Heart right ventricle (tissue), 16 donors: ENCODE measurements at regions not wholly inside any gene's neighbourhood (a gene's known extent, or its start where the extent isn't known, plus 50 kb on each side); places are given as distances from the start of the nearest gene placed in this dataset.

Experiments used
- ATAC-seq, 8 donors: fragments of 200-7000 bp; cut with Tn5 transposase; one replicate each; pipeline ENCODE4 v1.9.1; 2020; ENCODE audit warnings: mild to moderate bottlenecking in 8 of 8, moderate library complexity in 8 of 8, moderate number of reproducible peaks in 1 of 8
- DNase-seq, 2 donors: peaks; one replicate each; pipeline ENCODE4 v3.0.0-alpha.2; 2020
- H3K27ac ChIP-seq, 10 donors: fragments of 200-600 bp; sonication (generic) in 2 of 10; one replicate each; pipeline versions ENCODE4 v1.5.0 to v1.8.0; 2020 to 2022; ENCODE audit warnings: mild to moderate bottlenecking in 3 of 10
- H3K27me3 ChIP-seq, 7 donors: fragments of 200-600 bp; one replicate each; pipeline ENCODE4 v1.8.0; 2021 to 2022; ENCODE audit warnings: mild to moderate bottlenecking in 2 of 7
- H3K36me3 ChIP-seq, 9 donors: fragments of 200-600 bp; sonication (generic) in 1 of 9; one replicate each; pipeline versions ENCODE4 v1.5.0 to v1.8.0; 2020 to 2022; ENCODE audit warnings: mild to moderate bottlenecking in 2 of 9
- H3K4me1 ChIP-seq, 9 donors: fragments of 200-600 bp; sonication (generic) in 1 of 9; one replicate each; pipeline versions ENCODE4 v1.5.0 to v1.8.0; 2020 to 2022; ENCODE audit warnings: mild to moderate bottlenecking in 4 of 9
- H3K4me3 ChIP-seq, 10 donors: fragments of 200-600 bp; sonication (generic) in 2 of 10; one replicate each; pipeline versions ENCODE4 v1.5.0 to v1.8.0; 2020 to 2022; ENCODE audit warnings: mild to moderate bottlenecking in 7 of 10, moderate library complexity in 2 of 10
- H3K9me3 ChIP-seq, 11 donors: fragments of 200-600 bp in 10 of 11; sonication (generic) in 2 of 11; one replicate each; pipeline versions ENCODE4 v1.5.0 to v1.8.0; 2013 to 2022; ENCODE audit warnings: mild to moderate bottlenecking in 2 of 11, control low read depth in 1 of 11, moderate library complexity in 1 of 11
- CTCF ChIP-seq, 9 donors: fragments of 200-600 bp; sonication (generic) in 2 of 9; IDR thresholded peaks; one replicate each; pipeline versions ENCODE4 v1.5.0 to v1.8.0; 2021 to 2022; ENCODE audit warnings: antibody characterized with exemption in 9 of 9, mild to moderate bottlenecking in 5 of 9, moderate library complexity in 1 of 9
- WGBS, 2 donors: extraction: QIAGEN DNeasy Blood & Tissue Kit; methylation state at CpG; one replicate each; pipeline ENCODE4 v1.1.7; 2013; ENCODE audit warnings: inconsistent platforms in 1 of 2; 5-methylcytosine and 5-hydroxymethylcytosine counted together
- intact Hi-C, 10 donors: fragments of 100-400 bp; cut with DNase I; formaldehyde crosslinking; loops; one replicate each; pipeline versions ENCODE4 v1.11.1 to v1.14.2; 2022
- donor health status: Arrhythmogenic right ventricular cardiomyopathy.
- donor health status: ischemic (EF 13 %, LVEDD 7.1; RV severe dilation, severe dysfunction).
- donor health status: healthy with polysubstance abuse.
- donor health status: DM: no; HTN: yes; CAD: no.
- donor health status: DM: no; HTN: no; CAD: no.
- donor health status: ischemic (EF 25% LVEDD 6.9; RV normal size, moderate dysfunction).
- donor health status: ischemic (EF 25% LVEDD 5.7; RV mildly dilated, moderate dysfunction).
- donor health status: healthy.
- donor health status: DM: yes; HTN: yes; CAD: no.
- donor health status: Ischemic cardiomyopathy.
- donor health status: ischemic (EF 35%, LVEDD 5.7; RV mildly dilated, moderate dysfunction).
- donor health status: nonischemic (EF 11% LVEDD 7.7; RV severe dilation, severe dysfunction).
- donor health status: DM: yes; HTN: yes; CAD: no.
- donor health status: PGD.
- donor health status: ischemic (EF 29% LVEDD 5.4; RV normal size, mild dysfunction).
- donor health status: nonischemic (EF 23%, LVEDD 6.1; RV moderate dilation, normal function).

GRCh38 chr3:103889675-103890074 is 1454.9 kb downstream of the ZPLD1 start:
- no peak for ATAC-seq
- Histone ChIP-seq H3K4me3 (no peak overlapping the region), H3K9me3 (peaks cover 0 to 3% (median 0%) of the 10 kb centered on the region in 11 donors), H3K4me1 (no peaks in the 10 kb centered on the region), H3K27ac (no peak overlapping the region), H3K27me3 (no peaks in the 10 kb centered on the region), H3K36me3 (no peaks in the 10 kb centered on the region)
- WGBS, 2 donors, result 52 to 63% methylated on average over 1 of the region's 1 CpG
- intact Hi-C loops, result no loop called here
- DNase-seq, result no peak
- no peak for TF ChIP-seq CTCF (IDR thresholded peaks at IDR 0.05)

DNA sequence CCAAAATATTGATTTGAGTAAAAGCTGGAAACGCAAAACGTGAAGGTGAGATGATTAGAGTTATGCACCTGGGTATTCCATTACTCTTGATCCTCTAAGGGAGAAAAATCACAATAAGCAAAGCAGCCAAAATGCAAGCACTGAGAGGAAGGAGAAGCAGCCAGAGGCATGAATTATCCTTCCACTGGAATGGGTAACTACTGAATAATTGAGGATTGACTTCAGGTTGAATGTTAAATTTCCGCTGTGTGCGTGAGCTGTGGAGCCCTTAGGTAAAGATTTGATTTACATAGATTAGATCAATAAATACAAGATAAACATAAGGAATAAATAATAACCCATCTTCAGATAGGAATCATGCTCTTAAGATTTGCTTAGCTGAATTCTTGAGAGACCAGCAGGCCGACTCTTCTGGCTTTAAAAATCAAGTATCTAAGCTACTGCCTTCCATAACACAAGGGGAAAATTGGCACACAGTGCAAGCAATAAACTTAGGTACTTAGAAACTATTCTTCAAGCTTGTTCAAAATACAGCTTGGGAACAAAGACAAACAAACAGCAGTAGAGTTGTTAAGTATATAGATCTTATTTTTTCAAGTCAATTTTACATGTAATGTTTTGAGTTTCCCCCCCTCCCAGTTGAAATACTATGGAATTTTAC is 1459.5 kb downstream of the ZPLD1 start:
- no peak for ATAC-seq
- TF ChIP-seq CTCF (IDR thresholded peaks at IDR 0.05), result no peak
- DNase-seq, result no peak
- intact Hi-C loops, result no loop called here
- Histone ChIP-seq H3K36me3 (no peaks in the 10 kb centered on the region), H3K4me3 (no peak overlapping the region), H3K27ac (no peak overlapping the region), H3K9me3 (peaks cover 0 to 3% (median 0%) of the 10 kb centered on the region in 11 donors), H3K27me3 (no peaks in the 10 kb centered on the region), H3K4me1 (no peaks in the 10 kb centered on the region)
- 85 to 87% methylated on average over 5 of the region's 5 CpGs for WGBS, 2 donors

GRCh38 chr3:103899328-103899727 is 1464.5 kb downstream of the ZPLD1 start:
- DNase-seq (no peak), ATAC-seq (no peak)
- Histone ChIP-seq H3K4me3 (no peak overlapping the region), H3K36me3 (no peaks in the 10 kb centered on the region), H3K27ac (no peak overlapping the region), H3K4me1 (no peaks in the 10 kb centered on the region), H3K27me3 (no peaks in the 10 kb centered on the region), H3K9me3 (no peaks in the 10 kb centered on the region)
- WGBS, 2 donors, result 74 to 78% methylated on average over 11 of the region's 11 CpGs
- intact Hi-C loops, result no loop called here
- no peak for TF ChIP-seq CTCF (IDR thresholded peaks at IDR 0.05)

- H3K9me3 ChIP-seq, result no peaks in the 10 kb centered on the region
- DNase-seq (no peak), ATAC-seq (no peak)
- 82 to 83% methylated on average over 3 of the region's 3 CpGs for WGBS, 2 donors
- no peak overlapping the region for H3K4me3 ChIP-seq
- no peaks in the 10 kb centered on the region for H3K27me3 ChIP-seq
- H3K36me3 ChIP-seq, result no peaks in the 10 kb centered on the region
- intact Hi-C loops, result no loop called here
- H3K27ac ChIP-seq, result no peak overlapping the region
- no peak for TF ChIP-seq CTCF (IDR thresholded peaks at IDR 0.05)
- no peaks in the 10 kb centered on the region for H3K4me1 ChIP-seq
Observed at GRCh38 chr3:103904991-103905390, 1461.7 kb upstream of the ALCAM start.
